ENCODE measurements at regions not wholly inside any gene's neighbourhood (a gene's known extent, or its start where the extent isn't known, plus 50 kb on each side); places are given as distances from the start of the nearest gene placed in this dataset.

GRCh38 chr6:87945966-87946365 is 101.7 kb upstream of the SPACA1 start:
- peaks cover 0 to 3% (median 0%) of the 10 kb centered on the region in 7 donors for H3K27me3 ChIP-seq (replicated peaks in 1 of 7)
- no peak overlapping the region for H3K27ac ChIP-seq
- intact Hi-C loops (cut with DNase I; ENCODE audit: low total_unique reads), result no loop called here
- H3K4me3 ChIP-seq, result no peak overlapping the region
- H3K4me1 ChIP-seq, result no peaks in the 10 kb centered on the region
- H3K36me3 ChIP-seq, result no peaks in the 10 kb centered on the region
- no peaks in the 10 kb centered on the region for H3K9me3 ChIP-seq
- 83 to 92% (median 85%) methylated on average over 5 of the region's 5 CpGs for WGBS, 5 donors
- TF ChIP-seq POLR2AphosphoS5 (IDR thresholded peaks at IDR 0.05), result no peak
- no peak for TF ChIP-seq CTCF (IDR thresholded peaks at IDR 0.05 in 8 of 11, conservative IDR thresholded peaks at IDR 0.05 in 3 of 11)
- no peak for TF ChIP-seq POLR2A (IDR thresholded peaks at IDR 0.05)
- no peak for DNase-seq

- 67 to 73% (median 69%) methylated on average over 6 of the region's 6 CpGs for WGBS, 5 donors
- DNase-seq, result no peak
- H3K4me3 ChIP-seq, result no peak overlapping the region
- intact Hi-C loops (cut with DNase I; ENCODE audit: low total_unique reads), result no loop called here
- H3K4me1 ChIP-seq, result no peaks in the 10 kb centered on the region
- peaks cover 0 to 3% (median 0%) of the 10 kb centered on the region in 7 donors for H3K27me3 ChIP-seq (replicated peaks in 1 of 7)
- H3K36me3 ChIP-seq, result no peaks in the 10 kb centered on the region
- no peaks in the 10 kb centered on the region for H3K9me3 ChIP-seq
- no peak for TF ChIP-seq CTCF (IDR thresholded peaks at IDR 0.05 in 8 of 11, conservative IDR thresholded peaks at IDR 0.05 in 3 of 11)
- no peak overlapping the region for H3K27ac ChIP-seq
These were observed 102.5 kb upstream of the SPACA1 start for GRCh38 chr6:87945181-87945580.

GRCh38 chr6:87944541-87944954 is 103.1 kb upstream of the SPACA1 start:
- Histone ChIP-seq H3K27me3 (replicated peaks in 1 of 7) (peaks cover 0 to 3% (median 0%) of the 10 kb centered on the region in 7 donors), H3K4me1 (no peaks in the 10 kb centered on the region), H3K4me3 (no peak overlapping the region), H3K9me3 (no peaks in the 10 kb centered on the region), H3K27ac (no peak overlapping the region), H3K36me3 (no peaks in the 10 kb centered on the region)
- intact Hi-C loops (cut with DNase I; ENCODE audit: low total_unique reads), result no loop called here
- WGBS, 5 donors, result 28 to 53% (median 46%) methylated on average over 5 of the region's 5 CpGs
- DNase-seq, result no peak
- TF ChIP-seq POLR2AphosphoS5 (IDR thresholded peaks at IDR 0.05), result no peak
- no peak for TF ChIP-seq CTCF (IDR thresholded peaks at IDR 0.05 in 8 of 11, conservative IDR thresholded peaks at IDR 0.05 in 3 of 11)
- no peak for TF ChIP-seq POLR2A (IDR thresholded peaks at IDR 0.05)

- TF ChIP-seq CTCF (IDR thresholded peaks at IDR 0.05 in 8 of 11, conservative IDR thresholded peaks at IDR 0.05 in 3 of 11), result no peak
- TF ChIP-seq POLR2A (IDR thresholded peaks at IDR 0.05), result no peak
- TF ChIP-seq POLR2AphosphoS5 (IDR thresholded peaks at IDR 0.05), result no peak
- Histone ChIP-seq H3K27ac (no peak overlapping the region), H3K9me3 (no peaks in the 10 kb centered on the region), H3K4me1 (no peaks in the 10 kb centered on the region), H3K27me3 (replicated peaks in 1 of 7) (peaks cover 0 to 3% (median 0%) of the 10 kb centered on the region in 7 donors), H3K4me3 (no peak overlapping the region), H3K36me3 (no peaks in the 10 kb centered on the region)
- no peak for DNase-seq
- WGBS, 5 donors, result 84 to 92% (median 90%) methylated on average over 3 of the region's 3 CpGs
- intact Hi-C loops (cut with DNase I; ENCODE audit: low total_unique reads), result no loop called here
These were observed 104.5 kb upstream of the SPACA1 start for GRCh38 chr6:87943191-87943590.
